GM10248 (cell line): ENCODE measurements at regions not wholly inside any gene's neighbourhood (a gene's known extent, or its start where the extent isn't known, plus 50 kb on each side); places are given as distances from the start of the nearest gene placed in this dataset.

Experiments used
- CTCF ChIA-PET: fragments of 300-600 bp; sonication (Branson Sonifier 250); formaldehyde crosslinking; extraction: SDS; loops from one replicate; lab custom pipeline; 2021; ENCODE audit warnings: antibody characterized with exemption; lab: Yijun Ruan, JAX
- POLR2A ChIA-PET: fragments of 350-650 bp; sonication (Branson Sonifier 250); formaldehyde crosslinking; extraction: SDS; loops from one replicate; lab custom pipeline; 2020; ENCODE audit warnings: antibody characterized with exemption; lab: Yijun Ruan, JAX
- DNase-seq: peaks from one replicate; pipeline ENCODE4 v3.0.0; 2012; ENCODE audit errors: extremely low spot score
- CTCF ChIP-seq: IDR thresholded peaks from 2 replicates; pipeline ENCODE4 v1.5.1; 2012; ENCODE audit warnings: mild to moderate bottlenecking, low read depth; ENCODE audit errors: extremely low read depth, missing control alignments, control extremely low read depth

DNA sequence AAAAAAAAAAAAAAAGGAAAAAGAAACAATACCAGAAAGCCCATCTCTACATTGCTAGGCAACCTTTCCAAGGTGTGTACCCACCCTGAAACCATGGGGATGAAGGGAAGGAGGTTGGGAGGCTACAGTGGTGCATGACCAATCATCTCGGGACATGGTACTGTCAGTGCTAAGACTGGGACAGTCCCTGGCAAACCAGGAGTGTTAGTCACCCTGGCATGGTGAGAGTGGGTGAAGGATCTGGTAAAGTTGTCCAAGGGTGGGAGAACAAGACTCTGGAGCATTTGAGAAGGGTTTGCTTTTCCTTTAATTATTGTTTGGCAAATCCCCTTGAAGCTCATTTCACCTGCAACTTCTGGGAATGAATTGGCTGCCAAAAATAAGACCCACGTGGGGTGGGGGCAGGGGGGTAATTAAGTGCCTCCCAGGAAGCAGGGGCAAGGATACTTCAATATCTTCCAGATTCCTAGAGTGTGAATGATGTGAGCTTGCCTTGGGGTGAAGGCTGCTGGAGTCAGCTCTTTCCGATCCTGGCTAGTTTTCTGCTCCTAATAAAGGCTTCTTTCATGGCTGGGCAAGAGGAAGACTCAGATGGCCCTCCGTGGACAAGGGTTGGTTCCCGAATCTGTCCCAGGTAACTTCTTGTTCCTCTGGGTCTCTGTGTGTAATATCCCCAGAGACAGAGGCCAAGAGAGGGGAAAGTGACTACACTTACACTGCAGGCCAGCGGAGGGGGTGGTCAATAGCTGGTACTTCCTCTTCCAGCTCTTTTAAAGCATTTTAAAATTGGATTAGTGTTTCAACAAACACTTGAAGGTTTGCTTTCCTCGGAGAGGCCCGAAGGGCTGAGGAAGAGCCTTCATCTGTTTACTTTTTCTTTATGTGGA lies 61.6 kb upstream of the SPRY4 start:
- no peak for TF ChIP-seq CTCF
- ChIA-PET CTCF (interaction anchor here (1.0 to 2.6 kb wide), 2 partner anchors 12 to 19 kb away, joined by 4 to 7 read pairs; no protein-coding TSS in a partner anchor), POLR2A (no interaction called here)
- no peak for DNase-seq

DNA sequence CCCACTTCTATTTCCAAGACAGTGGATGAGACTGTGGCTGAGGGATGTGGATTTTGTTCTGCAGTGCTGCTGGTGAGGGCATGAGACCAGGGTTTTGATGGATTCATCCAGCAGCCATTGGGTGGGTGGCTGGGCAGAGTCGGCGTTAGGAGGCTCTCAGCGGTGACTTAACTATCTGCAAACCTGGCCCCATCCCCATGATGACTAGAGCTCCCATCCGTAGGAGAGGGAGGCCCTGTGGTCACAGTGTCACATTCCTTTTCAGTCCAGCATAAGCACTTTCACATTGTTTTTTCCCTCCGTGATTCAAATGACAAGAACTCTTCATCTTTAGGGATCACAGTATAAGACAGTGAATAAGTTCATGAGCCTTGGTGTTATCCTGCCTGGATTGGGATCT lies 60.4 kb upstream of the SPRY4 start:
- CTCF ChIA-PET = interaction anchor here (1.6 to 2.6 kb wide), 2 partner anchors 17 to 20 kb away, joined by 3 to 7 read pairs; no protein-coding TSS in a partner anchor
- no peak for DNase-seq
- POLR2A ChIA-PET = no interaction called here
- no peak for TF ChIP-seq CTCF

- TF ChIP-seq CTCF = no peak
- no peak for DNase-seq
- ChIA-PET POLR2A (no interaction called here), CTCF (interaction anchor here (1.6 kb wide), 1 partner anchor 19 kb away, joined by 3 read pairs; no protein-coding TSS in a partner anchor)
These were observed 59.2 kb upstream of the SPRY4 start for GRCh38 chr5:142384014-142384413.

DNA sequence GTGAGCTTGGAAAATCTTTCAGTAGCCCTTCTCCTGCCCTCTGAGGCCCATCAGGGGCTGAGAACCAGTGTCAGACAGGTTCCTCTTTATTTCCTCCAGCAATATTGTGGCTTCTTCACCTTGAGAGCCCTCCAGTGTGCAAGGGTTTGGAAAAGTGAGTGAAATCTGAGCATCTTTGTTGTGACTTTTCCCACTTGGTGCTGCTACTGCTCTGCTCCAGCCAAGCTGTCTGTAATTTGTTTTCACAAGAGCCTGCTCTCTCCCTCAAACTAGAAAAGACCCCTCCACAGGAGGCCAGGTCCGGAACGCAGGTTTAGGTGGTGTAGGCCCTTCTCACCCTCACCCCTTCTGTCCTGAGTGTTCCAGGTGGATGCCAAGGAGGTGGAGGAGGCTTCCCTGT lies 57.4 kb upstream of the SPRY4 start:
- no peak for DNase-seq
- ChIA-PET POLR2A (no interaction called here), CTCF (no interaction called here)
- TF ChIP-seq CTCF = no peak

DNA sequence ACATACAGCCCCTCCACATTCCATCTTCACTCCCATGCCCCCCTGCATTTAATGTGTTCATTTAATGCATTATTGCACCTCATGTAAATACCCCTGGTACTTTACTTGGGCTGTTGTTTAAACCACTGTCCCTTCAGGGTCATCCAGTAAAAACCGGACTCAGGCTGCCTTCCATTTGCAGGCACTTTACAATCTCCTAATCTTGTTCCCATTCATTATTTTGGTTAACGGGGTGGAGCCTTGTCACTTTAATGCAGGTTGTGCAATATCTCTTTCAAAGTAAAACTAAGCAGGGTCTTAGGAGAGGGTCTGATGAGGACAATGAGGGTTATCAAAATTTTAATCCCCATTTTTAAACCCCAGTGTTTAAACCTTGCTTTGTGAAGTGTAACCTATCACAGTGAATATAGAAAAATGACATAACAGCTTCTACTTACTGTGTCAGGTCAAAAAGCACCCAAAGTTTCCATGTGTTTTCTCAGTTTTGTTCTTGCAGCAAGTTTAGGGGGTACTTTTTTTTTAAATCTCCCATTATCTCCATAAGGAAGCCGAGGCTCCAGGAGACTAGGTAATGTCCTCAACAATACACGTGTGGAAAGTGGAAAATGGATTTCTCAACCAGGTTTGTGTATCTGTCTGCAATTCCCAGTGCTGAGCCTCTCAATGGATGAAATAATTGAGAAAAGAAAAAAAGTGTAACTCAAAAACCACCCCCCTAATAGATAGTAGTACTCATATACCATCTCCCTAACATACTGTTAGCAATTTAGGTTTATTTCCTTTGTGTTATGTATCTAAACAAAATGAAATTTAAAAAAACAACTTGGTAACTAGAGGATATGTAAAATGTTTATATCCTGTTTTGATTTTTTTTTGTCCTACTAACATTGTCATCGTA lies 54.2 kb upstream of the SPRY4 start:
- TF ChIP-seq CTCF = no peak
- DNase-seq = no peak
- POLR2A ChIA-PET = no interaction called here
- CTCF ChIA-PET = no interaction called here

- TF ChIP-seq CTCF = no peak
- ChIA-PET POLR2A (no interaction called here), CTCF (no interaction called here)
- no peak for DNase-seq
These were observed 51.2 kb upstream of the SPRY4 start for GRCh38 chr5:142375944-142376411.
